ENCODE measurements at regions not wholly inside any gene's neighbourhood (a gene's known extent, or its start where the extent isn't known, plus 50 kb on each side); places are given as distances from the start of the nearest gene placed in this dataset.

DNA sequence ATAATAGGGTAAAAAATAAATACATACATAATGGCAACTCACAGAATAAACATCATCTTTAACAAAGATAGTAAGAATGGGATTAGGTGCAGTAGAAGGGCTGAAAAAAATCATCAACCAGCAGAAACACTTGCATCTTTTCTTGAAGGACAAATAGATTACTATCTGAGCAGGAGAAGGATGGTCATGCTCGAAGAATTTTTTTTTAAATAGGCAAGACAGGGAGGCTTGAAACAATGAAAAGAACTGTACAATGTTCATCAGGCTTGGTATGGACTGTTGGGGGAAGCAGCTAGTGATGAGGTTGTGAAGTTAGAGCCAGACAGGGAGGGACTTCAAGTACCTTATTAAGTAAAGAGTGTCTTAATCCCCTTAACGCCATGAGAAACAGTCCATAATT lies 167.4 kb upstream of the LDB2 start:
- no peaks in the 10 kb centered on the region for H3K27me3 Mint-ChIP-seq (ENCODE audit: unreplicated experiment)
- no peaks in the 10 kb centered on the region for H3K4me1 Mint-ChIP-seq (ENCODE audit: low read depth, unreplicated experiment)
- intact Hi-C loops (cut with micrococcal nuclease; ENCODE audit: unreplicated experiment), result no loop called here
- no peak overlapping the region for H3K4me3 Mint-ChIP-seq (ENCODE audit: low read depth, unreplicated experiment)
- no TSS peak for BruUV-seq (replicated peaks)
- DNase-seq, result no peak
- H3K9me3 Mint-ChIP-seq (ENCODE audit: low read depth, unreplicated experiment), result no peaks in the 10 kb centered on the region
- TF ChIP-seq, protein P1, sequence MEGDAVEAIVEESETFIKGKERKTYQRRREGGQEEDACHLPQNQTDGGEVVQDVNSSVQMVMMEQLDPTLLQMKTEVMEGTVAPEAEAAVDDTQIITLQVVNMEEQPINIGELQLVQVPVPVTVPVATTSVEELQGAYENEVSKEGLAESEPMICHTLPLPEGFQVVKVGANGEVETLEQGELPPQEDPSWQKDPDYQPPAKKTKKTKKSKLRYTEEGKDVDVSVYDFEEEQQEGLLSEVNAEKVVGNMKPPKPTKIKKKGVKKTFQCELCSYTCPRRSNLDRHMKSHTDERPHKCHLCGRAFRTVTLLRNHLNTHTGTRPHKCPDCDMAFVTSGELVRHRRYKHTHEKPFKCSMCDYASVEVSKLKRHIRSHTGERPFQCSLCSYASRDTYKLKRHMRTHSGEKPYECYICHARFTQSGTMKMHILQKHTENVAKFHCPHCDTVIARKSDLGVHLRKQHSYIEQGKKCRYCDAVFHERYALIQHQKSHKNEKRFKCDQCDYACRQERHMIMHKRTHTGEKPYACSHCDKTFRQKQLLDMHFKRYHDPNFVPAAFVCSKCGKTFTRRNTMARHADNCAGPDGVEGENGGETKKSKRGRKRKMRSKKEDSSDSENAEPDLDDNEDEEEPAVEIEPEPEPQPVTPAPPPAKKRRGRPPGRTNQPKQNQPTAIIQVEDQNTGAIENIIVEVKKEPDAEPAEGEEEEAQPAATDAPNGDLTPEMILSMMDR (IDR thresholded peaks at IDR 0.05; ENCODE audit: unreplicated experiment), result no peak
- no peaks in the 10 kb centered on the region for H3K36me3 Mint-ChIP-seq (ENCODE audit: insufficient read depth, unreplicated experiment)
- no peak overlapping the region for H3K27ac Mint-ChIP-seq (ENCODE audit: unreplicated experiment)
- CTCF ChIA-PET, result no interaction called here

DNA sequence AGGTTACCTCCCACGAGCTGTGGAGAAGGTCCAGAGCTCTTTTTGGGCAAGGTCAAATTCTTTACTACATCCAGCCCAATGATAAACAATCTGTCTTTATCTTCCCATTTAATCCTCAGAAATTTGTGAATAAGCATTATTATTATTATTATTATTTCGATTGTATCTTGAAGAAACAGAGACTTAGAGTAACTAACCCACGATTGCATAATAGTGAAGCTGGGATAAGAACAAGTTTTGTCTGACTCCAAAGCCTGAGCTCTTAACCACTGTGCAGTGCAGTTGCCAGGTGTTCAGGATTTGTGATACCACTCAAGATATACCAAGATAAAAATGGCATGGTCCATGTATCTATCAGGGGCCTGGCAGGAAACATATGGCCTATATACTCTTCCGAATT lies 166.5 kb upstream of the LDB2 start:
- CTCF ChIA-PET, result no interaction called here
- no peaks in the 10 kb centered on the region for H3K9me3 Mint-ChIP-seq (ENCODE audit: low read depth, unreplicated experiment)
- intact Hi-C loops (cut with micrococcal nuclease; ENCODE audit: unreplicated experiment), result no loop called here
- TF ChIP-seq, protein P1 (IDR thresholded peaks at IDR 0.05; ENCODE audit: unreplicated experiment), result no peak
- no peak for DNase-seq
- H3K27ac Mint-ChIP-seq (ENCODE audit: unreplicated experiment), result no peak overlapping the region
- no peaks in the 10 kb centered on the region for H3K36me3 Mint-ChIP-seq (ENCODE audit: insufficient read depth, unreplicated experiment)
- no peaks in the 10 kb centered on the region for H3K4me1 Mint-ChIP-seq (ENCODE audit: low read depth, unreplicated experiment)
- no TSS peak for BruUV-seq (replicated peaks)
- no peaks in the 10 kb centered on the region for H3K27me3 Mint-ChIP-seq (ENCODE audit: unreplicated experiment)
- no peak overlapping the region for H3K4me3 Mint-ChIP-seq (ENCODE audit: low read depth, unreplicated experiment)

DNA sequence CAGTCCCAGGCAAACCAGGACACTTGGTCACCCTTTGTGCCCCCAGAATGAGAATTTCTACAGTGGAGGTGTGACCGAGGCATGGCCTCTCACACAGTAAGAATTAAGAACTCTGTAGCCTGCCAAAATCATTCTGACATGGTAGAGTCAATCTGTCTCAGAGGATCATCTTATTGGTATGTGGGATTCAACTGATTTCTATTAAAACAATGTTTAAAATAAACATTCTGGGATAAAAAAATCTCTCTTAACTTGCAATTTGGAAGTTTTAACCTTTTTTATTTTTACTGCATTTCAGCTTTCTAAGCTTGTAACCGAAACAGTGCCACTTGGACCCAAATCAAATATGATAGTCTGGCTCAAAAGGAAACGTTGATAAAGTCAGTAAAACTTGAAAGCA lies 165.4 kb upstream of the LDB2 start:
- no peak overlapping the region for H3K4me3 Mint-ChIP-seq (ENCODE audit: low read depth, unreplicated experiment)
- DNase-seq, result no peak
- intact Hi-C loops (cut with micrococcal nuclease; ENCODE audit: unreplicated experiment), result no loop called here
- CTCF ChIA-PET, result no interaction called here
- no TSS peak for BruUV-seq (replicated peaks)
- TF ChIP-seq, protein P1 (IDR thresholded peaks at IDR 0.05; ENCODE audit: unreplicated experiment), result no peak
- H3K36me3 Mint-ChIP-seq (ENCODE audit: insufficient read depth, unreplicated experiment), result no peaks in the 10 kb centered on the region
- H3K27me3 Mint-ChIP-seq (ENCODE audit: unreplicated experiment), result no peaks in the 10 kb centered on the region
- H3K4me1 Mint-ChIP-seq (ENCODE audit: low read depth, unreplicated experiment), result no peaks in the 10 kb centered on the region
- H3K9me3 Mint-ChIP-seq (ENCODE audit: low read depth, unreplicated experiment), result no peaks in the 10 kb centered on the region
- H3K27ac Mint-ChIP-seq (ENCODE audit: unreplicated experiment), result no peak overlapping the region

DNA sequence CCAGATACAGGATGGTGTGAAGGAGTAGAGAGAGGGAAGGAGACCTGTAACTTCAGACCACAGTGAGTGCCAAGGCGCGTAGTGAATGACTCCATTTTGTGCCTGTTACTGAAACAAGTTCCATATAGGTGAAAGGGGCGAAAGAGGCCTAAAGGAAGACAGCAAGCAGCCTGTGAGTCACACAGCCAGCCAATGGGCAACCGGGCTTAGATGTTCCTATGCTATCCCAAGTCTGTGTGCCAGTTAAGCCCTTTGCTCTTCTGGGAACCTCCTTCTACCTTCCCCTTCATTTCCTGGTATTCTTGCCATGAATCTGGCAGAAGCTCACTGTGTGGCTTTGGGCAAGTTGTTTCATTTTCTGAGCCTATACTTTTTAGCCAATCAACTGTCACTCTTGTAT lies 161.8 kb upstream of the LDB2 start:
- CTCF ChIA-PET, result no interaction called here
- no peaks in the 10 kb centered on the region for H3K9me3 Mint-ChIP-seq (ENCODE audit: low read depth, unreplicated experiment)
- no peaks in the 10 kb centered on the region for H3K36me3 Mint-ChIP-seq (ENCODE audit: insufficient read depth, unreplicated experiment)
- TF ChIP-seq, protein P1 (IDR thresholded peaks at IDR 0.05; ENCODE audit: unreplicated experiment), result no peak
- H3K27ac Mint-ChIP-seq (ENCODE audit: unreplicated experiment), result no peak overlapping the region
- no peaks in the 10 kb centered on the region for H3K4me1 Mint-ChIP-seq (ENCODE audit: low read depth, unreplicated experiment)
- H3K4me3 Mint-ChIP-seq (ENCODE audit: low read depth, unreplicated experiment), result no peak overlapping the region
- intact Hi-C loops (cut with micrococcal nuclease; ENCODE audit: unreplicated experiment), result no loop called here
- no peaks in the 10 kb centered on the region for H3K27me3 Mint-ChIP-seq (ENCODE audit: unreplicated experiment)
- DNase-seq, result no peak
- BruUV-seq (replicated peaks), result no TSS peak
